Activated gamma-delta T cell (primary cell): ENCODE measurements at regions not wholly inside any gene's neighbourhood (a gene's known extent, or its start where the extent isn't known, plus 50 kb on each side); places are given as distances from the start of the nearest gene placed in this dataset.

Source experiments
- DNase-seq: peaks from one replicate; lab custom pipeline; 2025; lab: John Stamatoyannopoulos, UW

GRCh38 chr2:5236249-5236648, 455.9 kb upstream of the SOX11 start:
- DNase-seq, result no peak

GRCh38 chr2:5242751-5243150, 449.4 kb upstream of the SOX11 start:
- DNase-seq, result no peak

DNA sequence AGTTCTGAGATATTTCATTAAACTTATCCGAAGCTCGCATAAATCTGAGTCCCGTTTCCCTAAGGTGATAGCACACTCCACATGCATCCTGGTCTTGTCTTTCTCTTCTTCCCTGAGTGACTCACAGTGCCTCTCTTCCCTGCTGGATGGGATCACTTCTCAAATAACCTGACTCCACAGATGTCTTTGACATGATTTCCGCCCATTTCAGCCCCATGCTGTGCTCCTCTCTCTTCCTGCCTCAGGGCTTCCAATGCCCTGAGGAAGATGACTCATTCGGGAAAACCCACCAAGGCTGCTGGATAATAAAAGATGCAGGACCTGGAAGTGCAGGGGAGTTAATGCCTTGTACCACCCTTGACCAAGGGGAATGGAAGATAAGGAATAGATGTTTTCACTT, 441.7 kb upstream of the SOX11 start:
- DNase-seq, result no peak

DNA sequence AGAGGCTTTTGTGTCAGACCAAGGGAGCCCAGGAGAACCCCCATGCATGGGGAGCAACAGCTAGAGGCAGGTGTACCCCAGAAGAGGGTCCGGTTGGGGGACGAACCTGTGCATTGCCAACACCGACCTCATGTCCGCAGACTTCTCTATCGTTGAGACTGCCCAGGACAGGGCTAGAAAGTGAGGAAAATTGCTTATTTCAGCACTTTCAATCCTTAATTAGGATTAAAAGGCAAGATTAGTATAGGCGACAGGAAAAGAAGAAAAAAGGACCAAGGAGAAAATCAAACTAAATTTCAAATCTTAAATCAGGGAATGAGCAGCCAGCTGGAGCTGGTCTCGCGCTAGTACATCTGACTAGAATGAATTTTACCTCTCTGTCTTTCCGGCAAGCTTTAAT, 438.9 kb upstream of the SOX11 start:
- no peak for DNase-seq

DNA sequence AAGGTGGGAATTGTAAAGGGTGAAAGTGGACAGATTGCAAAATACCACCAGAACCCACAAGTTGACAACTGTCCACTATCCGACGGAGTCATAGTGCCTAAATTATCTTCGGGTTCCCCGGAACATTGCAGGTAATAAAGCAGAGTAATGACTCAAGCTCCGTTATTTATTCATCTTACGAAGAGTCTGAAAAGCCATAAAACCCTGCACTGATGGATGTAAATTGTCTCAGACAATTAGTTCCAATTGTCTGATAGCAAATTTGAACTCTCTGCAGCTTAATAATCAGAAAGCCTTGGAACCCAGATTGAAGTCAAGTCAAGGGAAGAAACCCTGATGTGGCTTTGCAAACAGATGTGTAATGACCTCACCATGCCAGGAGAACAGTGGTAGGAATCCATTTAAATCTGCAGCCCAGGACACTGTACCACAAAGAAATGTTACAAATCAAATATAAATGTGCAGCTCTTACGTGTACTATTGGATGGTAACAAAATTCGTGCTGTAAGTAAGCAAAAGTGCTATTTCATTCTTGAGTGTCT, 437.3 kb upstream of the SOX11 start:
- DNase-seq, result no peak

DNA sequence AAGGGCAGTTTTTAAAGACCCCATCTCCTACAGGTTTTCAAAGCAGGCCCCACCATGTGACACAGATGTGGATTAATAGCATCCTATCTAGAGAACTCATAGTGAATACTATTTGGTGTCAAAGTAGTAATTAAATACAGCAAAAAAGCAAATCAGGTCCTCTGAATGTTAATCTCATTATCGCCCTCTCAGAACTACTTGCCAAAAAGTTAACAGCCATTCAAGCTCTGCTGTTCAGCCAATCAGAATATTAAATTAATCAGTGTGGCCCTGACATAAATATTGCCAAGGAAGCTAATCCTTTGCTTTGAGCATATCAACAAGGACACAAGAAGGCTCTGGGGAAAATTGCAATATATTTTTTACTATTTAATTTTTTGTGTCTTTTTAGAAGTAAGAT, 428.9 kb upstream of the SOX11 start:
- DNase-seq, result no peak

GRCh38 chr2:5264361-5264760, 427.8 kb upstream of the SOX11 start:
- DNase-seq, result no peak

GRCh38 chr2:5285061-5285460, 407.1 kb upstream of the SOX11 start:
- no peak for DNase-seq

- no peak for DNase-seq
Measured at GRCh38 chr2:5285872-5286769, 406.1 kb upstream of the SOX11 start.

DNA sequence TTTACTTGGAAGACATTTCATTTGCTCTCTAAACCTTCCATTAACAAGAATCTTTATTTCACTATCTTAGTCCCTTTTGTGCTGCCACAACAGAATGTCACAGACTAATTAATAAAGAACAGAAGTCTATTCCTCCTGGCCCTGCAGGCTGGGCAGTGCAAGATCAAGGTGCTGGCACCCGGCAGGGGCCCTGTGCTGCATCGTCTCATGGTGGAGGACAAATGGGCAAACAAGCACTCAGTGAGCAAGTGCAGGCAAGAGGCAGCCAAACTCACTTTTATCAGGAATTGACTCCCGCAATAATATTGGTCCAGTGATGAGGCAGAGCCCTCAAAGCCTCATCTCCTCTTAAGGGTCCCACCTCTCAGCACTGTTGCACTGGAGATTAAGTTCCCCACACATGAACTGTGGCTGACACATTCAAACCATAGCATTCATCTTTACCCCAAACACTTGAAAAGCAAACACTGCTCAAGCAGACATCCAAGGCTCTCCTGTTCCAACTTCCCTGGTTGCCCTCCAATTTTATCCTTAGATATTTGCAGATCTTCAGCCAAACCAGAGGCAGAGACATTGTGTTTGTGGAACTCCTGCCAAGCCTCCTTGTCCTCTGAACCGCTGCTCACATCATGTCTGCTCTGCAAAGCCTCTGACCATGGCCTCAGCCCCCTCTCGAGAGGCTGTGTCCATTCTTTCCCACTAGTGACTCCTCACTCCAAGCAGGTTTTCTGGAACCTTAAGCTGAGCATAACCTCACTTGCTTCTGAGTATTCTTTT, 404.4 kb upstream of the SOX11 start:
- DNase-seq, result no peak

GRCh38 chr2:5290900-5291546, 401.2 kb upstream of the SOX11 start:
- no peak for DNase-seq

DNA sequence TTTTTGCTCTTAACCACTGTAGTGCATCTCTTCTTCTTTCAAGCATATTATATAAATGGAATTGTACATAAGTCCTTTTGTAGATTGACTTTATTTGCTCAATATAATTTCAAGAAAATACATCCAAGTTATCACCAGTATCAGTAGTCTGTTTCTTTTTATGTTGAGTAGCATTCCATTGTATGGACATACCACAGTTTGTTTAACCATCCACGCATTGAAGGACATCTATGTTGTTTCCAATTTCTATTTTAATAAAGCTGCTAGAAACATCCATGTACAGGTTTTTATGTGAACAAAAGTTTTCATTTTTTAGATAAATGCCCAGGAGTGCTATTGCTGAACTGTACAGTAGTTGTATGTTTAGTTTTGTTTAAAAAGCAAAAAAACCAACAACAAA, 387.5 kb upstream of the SOX11 start:
- DNase-seq, result no peak

- DNase-seq, result no peak
Measured at GRCh38 chr2:5315041-5315440, 377.1 kb upstream of the SOX11 start.

DNA sequence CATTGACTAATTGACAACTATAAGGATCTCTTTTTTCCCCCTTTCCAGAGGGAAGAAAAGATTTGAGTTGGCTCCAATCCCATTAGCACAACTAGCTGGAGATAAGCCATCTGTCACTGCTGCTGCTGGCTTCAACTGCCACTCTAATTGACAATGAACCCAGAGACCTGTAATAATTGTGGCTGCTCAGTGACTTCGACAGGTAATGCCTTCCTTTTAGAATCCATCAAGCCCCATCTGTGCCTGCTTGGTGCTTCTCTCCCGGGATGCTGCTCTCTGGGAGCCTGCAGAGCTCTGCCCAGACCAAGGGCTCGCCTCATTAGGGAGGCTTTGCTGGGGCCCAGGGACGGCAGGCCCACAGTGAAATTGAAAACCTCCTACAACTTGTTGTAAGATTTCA, 376.7 kb upstream of the SOX11 start:
- DNase-seq, result no peak

- DNase-seq, result no peak
Measured at GRCh38 chr2:5316001-5316490, 376.1 kb upstream of the SOX11 start.

DNA sequence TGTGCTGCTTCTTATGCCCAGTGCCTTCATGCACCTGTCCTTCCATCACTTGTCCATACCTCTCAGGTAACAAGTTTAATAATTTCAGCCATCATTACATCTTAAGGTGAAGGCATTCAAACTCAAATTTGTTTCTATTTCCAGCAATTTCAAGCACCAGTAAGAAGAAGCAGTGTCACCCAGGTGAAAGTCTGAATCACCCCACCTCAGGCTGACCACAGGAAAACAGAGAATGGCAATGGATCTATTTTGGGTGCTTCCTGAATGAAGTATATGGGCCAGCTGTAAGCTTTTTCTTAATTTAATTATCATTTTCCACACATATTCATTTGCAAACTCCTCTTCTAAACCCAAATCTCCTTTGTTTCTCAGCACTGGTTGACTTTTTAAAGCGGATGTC, 372.7 kb upstream of the SOX11 start:
- DNase-seq, result no peak

- DNase-seq, result no peak
Measured at GRCh38 chr2:5322396-5322795, 369.8 kb upstream of the SOX11 start.

DNA sequence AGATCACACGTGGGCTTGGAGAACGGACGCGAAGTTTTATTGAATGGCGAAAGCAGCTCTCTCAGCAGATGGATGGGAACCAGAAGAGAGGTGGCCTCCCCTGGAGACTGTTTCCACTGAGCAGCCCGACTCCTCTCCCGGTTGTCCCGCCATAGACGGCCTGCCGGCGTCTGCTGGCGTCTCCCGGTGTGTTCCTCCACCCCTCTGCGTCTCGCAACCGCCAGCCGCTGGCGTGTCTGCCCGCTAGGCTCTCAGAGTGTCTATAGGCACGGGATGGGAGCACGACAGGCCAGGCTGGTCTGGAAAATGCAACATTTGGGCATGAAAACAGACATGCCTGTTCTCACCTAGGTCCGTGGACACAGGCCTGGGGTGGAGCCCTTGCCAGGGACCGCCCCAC, 366.7 kb upstream of the SOX11 start:
- peak; percentile 5 for DNase-seq

GRCh38 chr2:5328826-5329225, 363.4 kb upstream of the SOX11 start:
- DNase-seq, result no peak

DNA sequence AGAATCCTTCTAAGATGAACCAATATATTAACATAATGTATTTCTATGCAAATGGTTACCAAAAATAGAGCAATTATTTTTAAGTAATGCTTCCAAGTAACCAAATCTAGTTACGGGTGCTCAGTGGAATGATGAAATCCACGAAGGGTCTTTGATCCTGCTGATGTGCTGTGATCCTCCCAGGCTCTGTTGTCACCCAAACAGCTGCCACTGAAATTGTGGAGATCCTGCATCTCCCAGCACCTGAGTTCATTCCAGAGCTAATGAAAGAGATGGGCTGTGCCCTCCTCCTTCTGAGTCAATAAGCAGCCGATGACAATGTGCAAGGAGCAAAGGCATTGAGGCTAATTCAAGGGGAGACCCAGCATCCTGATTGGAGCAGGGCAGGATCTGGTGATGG, 362.4 kb upstream of the SOX11 start:
- DNase-seq, result no peak

- DNase-seq, result no peak
Measured at GRCh38 chr2:5330961-5331360, 361.2 kb upstream of the SOX11 start.

DNA sequence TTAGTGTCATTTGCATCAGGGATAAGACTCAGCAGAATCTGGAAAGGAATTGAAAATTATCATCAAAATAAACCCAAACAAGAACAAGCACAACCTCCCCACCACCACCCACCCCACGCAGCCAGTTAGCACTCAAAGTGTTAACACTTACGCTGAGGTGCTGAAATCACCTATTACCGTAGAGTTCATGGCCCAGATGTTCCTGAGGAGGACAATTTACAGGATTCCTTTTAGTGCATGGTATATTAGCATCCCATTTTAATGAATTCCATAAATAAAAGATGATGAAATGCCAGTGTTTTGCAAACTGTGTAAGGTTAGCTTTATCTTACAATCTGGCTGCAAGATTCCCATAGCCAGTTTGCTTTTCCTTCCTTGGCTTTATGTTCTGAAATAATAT, 359.3 kb upstream of the SOX11 start:
- DNase-seq, result no peak
